DMS153 treated with DMSO at 0.1 percent for 48 hours (cell line): ENCODE measurements at regions not wholly inside any gene's neighbourhood (a gene's known extent, or its start where the extent isn't known, plus 50 kb on each side); places are given as distances from the start of the nearest gene placed in this dataset.
A peak's percentile ranks its signal among the peaks of the same experiment; 100 is the strongest.

Experiments
- DNase-seq: peaks from one replicate; lab custom pipeline; 2025; ENCODE audit not compliant: unreplicated experiment; lab: John Stamatoyannopoulos, UW

- no peak for DNase-seq
Observed at GRCh38 chr5:166497496-166498104, 1793.8 kb upstream of the WWC1 start.

DNA sequence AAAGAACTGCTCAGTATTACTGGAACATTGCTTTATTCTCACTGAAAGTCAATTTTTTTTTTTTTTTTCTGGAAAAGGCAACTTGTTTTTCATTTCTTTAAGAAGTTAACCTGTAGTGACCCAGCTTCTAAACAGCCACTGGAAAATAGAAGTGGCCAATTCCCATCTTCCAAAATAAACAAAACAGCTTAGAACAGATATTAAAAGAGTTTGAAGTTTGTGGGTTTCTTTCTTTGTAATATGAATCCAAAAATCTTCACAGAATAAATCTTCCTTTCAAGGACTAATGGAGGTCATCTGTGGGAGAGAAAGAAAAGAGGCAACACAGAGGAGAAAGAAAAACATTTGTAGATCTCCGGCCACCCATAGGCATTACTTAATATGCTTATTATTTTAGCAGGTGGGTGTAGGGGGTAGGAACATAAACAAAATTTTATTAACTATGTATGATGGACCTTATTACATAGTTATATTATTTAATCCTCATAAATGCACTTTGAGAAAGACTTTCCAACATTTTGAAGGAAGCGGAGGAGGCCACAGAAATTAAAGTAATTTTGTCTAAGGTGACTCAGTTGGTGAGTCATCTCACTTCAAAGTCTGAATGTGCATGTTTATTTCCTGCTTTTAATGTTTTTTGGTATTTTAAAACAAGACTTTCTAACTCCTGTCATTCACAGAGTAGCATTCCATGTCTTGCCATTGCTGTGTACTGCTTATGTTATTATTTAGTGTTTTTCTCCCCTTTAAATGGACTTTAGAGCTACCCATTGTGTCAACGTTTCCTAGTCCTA lies 1791.8 kb upstream of the WWC1 start:
- no peak for DNase-seq

- no peak for DNase-seq
Observed at GRCh38 chr5:166503506-166503905, 1787.9 kb upstream of the WWC1 start.

- peak; percentile 49 for DNase-seq
Observed at GRCh38 chr5:166505067-166505466, 1786.4 kb upstream of the WWC1 start.

- DNase-seq: peak; percentile 34
Observed at GRCh38 chr5:166505544-166505943, 1785.9 kb upstream of the WWC1 start.

DNA sequence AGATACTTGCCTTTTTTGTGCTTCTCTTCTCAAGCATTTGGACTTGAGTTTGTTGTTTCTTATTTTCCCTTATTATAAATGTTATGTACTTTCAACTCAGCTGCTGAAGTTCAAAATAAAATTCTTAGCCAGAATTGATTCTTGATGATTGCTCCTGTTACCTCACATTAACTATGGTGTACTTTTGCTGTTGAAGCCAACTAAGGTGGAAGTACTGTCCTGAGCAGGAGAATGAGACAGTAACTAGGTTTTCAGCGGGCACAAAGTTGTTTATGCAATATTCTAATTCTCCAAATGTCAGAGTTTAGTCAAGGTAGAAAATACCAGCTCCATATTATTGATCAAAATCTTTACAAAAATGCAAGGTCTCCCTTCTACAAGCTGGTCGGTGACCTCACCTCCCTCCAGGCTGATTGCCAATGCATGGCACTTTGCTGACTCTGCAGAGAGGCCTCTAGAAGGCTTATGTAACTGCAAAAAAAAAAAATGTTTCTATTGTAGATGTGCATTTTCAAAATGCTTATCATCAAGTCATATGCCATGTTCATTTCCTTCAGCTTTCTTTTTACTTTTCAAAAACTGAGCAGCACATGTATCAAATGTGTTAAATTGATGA lies 1783.5 kb upstream of the WWC1 start:
- no peak for DNase-seq

DNA sequence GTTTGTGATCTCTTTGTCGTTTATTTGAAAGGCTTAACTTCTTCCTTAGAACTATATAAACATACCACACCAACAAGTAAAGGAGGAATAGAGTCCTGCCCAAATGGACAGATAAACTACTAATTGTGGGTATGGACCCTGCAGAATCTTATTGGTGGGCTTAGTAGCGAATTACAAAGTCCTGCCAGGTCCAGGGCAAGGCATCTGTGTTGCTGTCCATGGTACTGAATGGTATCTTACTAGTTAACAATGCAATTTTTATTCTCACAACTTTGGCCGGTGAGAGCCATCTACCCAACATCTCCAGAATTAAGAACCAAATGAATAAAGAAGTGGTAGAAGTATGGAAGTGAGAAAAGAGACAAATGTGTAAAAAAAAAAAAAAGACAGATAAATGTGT lies 1782.4 kb upstream of the WWC1 start:
- no peak for DNase-seq

- DNase-seq: no peak
Observed at GRCh38 chr5:166517976-166518375, 1773.5 kb upstream of the WWC1 start.

GRCh38 chr5:166523206-166523605 lies 1768.2 kb upstream of the WWC1 start:
- DNase-seq: no peak

- DNase-seq: no peak
Observed at GRCh38 chr5:166529200-166529599, 1762.2 kb upstream of the WWC1 start.

- DNase-seq: no peak
Observed at GRCh38 chr5:166532456-166533220, 1758.8 kb upstream of the WWC1 start.

DNA sequence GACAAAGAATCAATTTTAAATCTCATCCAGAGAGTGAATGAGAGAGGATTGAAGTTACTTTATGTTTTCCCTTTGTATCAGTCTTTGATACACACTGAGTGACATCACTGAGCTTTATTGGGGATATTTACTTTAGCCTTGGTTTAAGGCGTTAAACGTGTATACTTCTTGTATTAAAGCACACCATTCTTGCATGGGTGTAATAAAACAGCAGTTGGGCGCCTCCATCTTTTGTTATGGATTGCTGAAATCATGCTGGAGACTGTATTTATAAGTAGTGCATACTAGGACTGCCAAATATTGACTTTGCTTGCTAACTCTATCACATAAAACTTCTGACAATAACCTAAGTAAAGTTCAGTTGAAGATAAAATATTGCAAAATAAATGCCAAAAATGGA lies 1755.8 kb upstream of the WWC1 start:
- DNase-seq: peak; percentile 4

GRCh38 chr5:166540156-166540555 lies 1751.3 kb upstream of the WWC1 start:
- no peak for DNase-seq

GRCh38 chr5:166551384-166551783 lies 1740.1 kb upstream of the WWC1 start:
- no peak for DNase-seq

- no peak for DNase-seq
Observed at GRCh38 chr5:166553778-166554177, 1737.7 kb upstream of the WWC1 start.

DNA sequence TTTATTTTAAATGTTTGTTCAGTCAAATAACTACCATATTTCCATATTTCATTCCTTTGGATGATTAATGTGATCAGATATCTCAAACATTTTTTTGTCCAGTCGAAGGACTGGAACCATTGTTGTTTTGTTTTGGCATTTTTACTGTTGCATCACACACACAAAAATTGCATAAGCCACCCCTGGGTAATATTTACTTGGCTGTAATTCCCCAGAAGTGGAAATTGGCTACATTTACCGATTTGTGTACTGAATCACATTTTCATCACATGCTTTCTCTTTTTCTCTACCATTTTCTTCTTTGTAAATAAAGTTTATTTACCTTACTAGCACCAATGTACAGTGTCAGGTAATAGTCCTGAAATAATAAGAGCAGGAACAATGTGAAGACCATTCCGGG lies 1729.7 kb upstream of the WWC1 start:
- DNase-seq: no peak

- DNase-seq: no peak
Observed at GRCh38 chr5:166562246-166562645, 1729.2 kb upstream of the WWC1 start.

- no peak for DNase-seq
Observed at GRCh38 chr5:166566725-166567124, 1724.7 kb upstream of the WWC1 start.

DNA sequence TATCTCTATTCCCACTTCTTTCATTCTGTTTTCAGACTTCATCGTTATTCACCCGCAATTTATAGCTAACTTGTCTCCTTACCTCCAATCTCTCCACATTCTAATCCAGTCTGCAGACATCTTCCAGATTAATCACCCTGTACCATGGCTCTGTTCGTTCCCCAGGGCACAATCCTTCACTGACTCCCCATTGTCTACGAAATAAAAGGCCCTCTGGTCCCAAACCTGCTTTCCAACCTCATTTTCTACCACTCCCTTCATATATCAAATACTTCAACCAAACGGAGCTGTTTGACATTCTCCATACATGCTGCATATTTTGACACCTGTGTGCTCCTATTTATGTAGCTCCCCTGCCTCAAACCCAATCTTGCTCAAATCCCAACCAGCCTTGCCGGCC lies 1720.6 kb upstream of the WWC1 start:
- no peak for DNase-seq

DNA sequence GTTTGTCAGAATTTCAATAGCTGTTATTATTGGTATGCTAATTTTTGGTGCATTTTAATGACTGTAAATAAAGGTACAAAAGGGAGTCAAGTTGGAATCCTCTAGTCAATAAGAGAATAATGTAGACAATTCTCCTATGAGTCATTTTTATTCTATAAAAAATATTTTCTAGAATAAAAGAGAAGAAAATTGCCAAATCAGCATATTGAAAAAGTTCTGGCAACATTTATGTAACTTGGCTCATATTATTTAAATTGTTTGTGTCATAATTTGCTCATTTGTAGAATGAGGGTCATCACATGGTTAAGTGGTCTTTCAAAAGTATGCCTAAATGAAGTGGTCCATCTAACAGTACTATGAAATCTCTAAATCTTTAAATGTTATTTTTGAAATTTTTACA lies 1719.8 kb upstream of the WWC1 start:
- DNase-seq: no peak

GRCh38 chr5:166576323-166576722 lies 1715.1 kb upstream of the WWC1 start:
- DNase-seq: no peak

GRCh38 chr5:166581826-166582225 lies 1709.6 kb upstream of the WWC1 start:
- no peak for DNase-seq
